Chondrocyte (in vitro differentiated cells): ENCODE measurements at regions not wholly inside any gene's neighbourhood (a gene's known extent, or its start where the extent isn't known, plus 50 kb on each side); places are given as distances from the start of the nearest gene placed in this dataset.

Experiments
- DNase-seq: peaks from one replicate; pipeline ENCODE4 v3.0.0; 2021; ENCODE audit warnings: mixed read lengths, low spot score
- H3K27ac Mint-ChIP-seq: one replicate; pipeline ENCODE4 v1.8.0; 2021; ENCODE audit warnings: mild to moderate bottlenecking, moderate library complexity, mixed read lengths; ENCODE audit not compliant: unreplicated experiment
- H3K27me3 Mint-ChIP-seq: 2 replicates; pipeline ENCODE4 v1.8.0; 2021; ENCODE audit warnings: low read depth, mixed read lengths
- H3K36me3 Mint-ChIP-seq: 2 replicates; pipeline ENCODE4 v1.8.0; 2021; ENCODE audit warnings: low read depth, mixed read lengths
- H3K4me1 Mint-ChIP-seq: 2 replicates; pipeline ENCODE4 v1.8.0; 2021; ENCODE audit warnings: low read depth, mild to moderate bottlenecking, mixed read lengths
- H3K4me3 Mint-ChIP-seq: one replicate; pipeline ENCODE4 v1.8.0; 2021; ENCODE audit warnings: mild to moderate bottlenecking, moderate library complexity, mixed read lengths; ENCODE audit not compliant: unreplicated experiment
- H3K9me3 Mint-ChIP-seq: 2 replicates; pipeline ENCODE4 v1.8.0; 2021; ENCODE audit warnings: low read depth, mixed read lengths
- CTCF ChIP-seq: fragments of 200-600 bp; sonication (generic); IDR thresholded peaks from 2 replicates; pipeline ENCODE4 v1.5.0; 2021; ENCODE audit warnings: antibody characterized with exemption, mild to moderate bottlenecking, moderate library complexity

- Mint-ChIP-seq H3K4me3 (no peak overlapping the region), H3K27ac (no peak overlapping the region), H3K27me3 (no peaks in the 10 kb centered on the region), H3K36me3 (no peaks in the 10 kb centered on the region), H3K9me3 (peaks cover 4% of the 10 kb centered on the region), H3K4me1 (peaks cover 5% of the 10 kb centered on the region)
- TF ChIP-seq CTCF = no peak
- no peak for DNase-seq
These were observed 444.5 kb downstream of the PLOD2 start for GRCh38 chr3:145716519-145716918.

GRCh38 chr3:145719114-145719513, 441.9 kb downstream of the PLOD2 start:
- Mint-ChIP-seq H3K27me3 (no peaks in the 10 kb centered on the region), H3K36me3 (no peaks in the 10 kb centered on the region), H3K27ac (no peak overlapping the region), H3K4me3 (no peak overlapping the region), H3K4me1 (peaks cover 5% of the 10 kb centered on the region), H3K9me3 (peaks cover 4% of the 10 kb centered on the region)
- no peak for TF ChIP-seq CTCF
- no peak for DNase-seq

GRCh38 chr3:145721273-145721805, 439.6 kb downstream of the PLOD2 start:
- Mint-ChIP-seq H3K9me3 (peaks cover 4% of the 10 kb centered on the region), H3K36me3 (no peaks in the 10 kb centered on the region), H3K4me1 (peaks cover 5% of the 10 kb centered on the region), H3K4me3 (no peak overlapping the region), H3K27me3 (no peaks in the 10 kb centered on the region), H3K27ac (no peak overlapping the region)
- DNase-seq = no peak
- TF ChIP-seq CTCF = no peak

- TF ChIP-seq CTCF = no peak
- DNase-seq = no peak
- no peaks in the 10 kb centered on the region for H3K36me3 Mint-ChIP-seq
- peaks cover 5% of the 10 kb centered on the region for H3K4me1 Mint-ChIP-seq
- peaks cover 4% of the 10 kb centered on the region for H3K9me3 Mint-ChIP-seq
- no peaks in the 10 kb centered on the region for H3K27me3 Mint-ChIP-seq
- H3K4me3 Mint-ChIP-seq = no peak overlapping the region
- H3K27ac Mint-ChIP-seq = no peak overlapping the region
These were observed 439.2 kb downstream of the PLOD2 start for GRCh38 chr3:145721815-145722214.

- no peak for TF ChIP-seq CTCF
- H3K4me3 Mint-ChIP-seq = no peak overlapping the region
- no peaks in the 10 kb centered on the region for H3K27me3 Mint-ChIP-seq
- H3K4me1 Mint-ChIP-seq = no peaks in the 10 kb centered on the region
- no peak overlapping the region for H3K27ac Mint-ChIP-seq
- H3K9me3 Mint-ChIP-seq = no peaks in the 10 kb centered on the region
- H3K36me3 Mint-ChIP-seq = no peaks in the 10 kb centered on the region
- DNase-seq = no peak
These were observed 433.5 kb downstream of the PLOD2 start for GRCh38 chr3:145727476-145727875.
